ENCODE measurements at regions not wholly inside any gene's neighbourhood (a gene's known extent, or its start where the extent isn't known, plus 50 kb on each side); places are given as distances from the start of the nearest gene placed in this dataset.
"Not testable (repeated sequence)": the region's sequence is repeated elsewhere in the genome, so short reads cannot be mapped to it uniquely, and the experiment has no call there.

DNA sequence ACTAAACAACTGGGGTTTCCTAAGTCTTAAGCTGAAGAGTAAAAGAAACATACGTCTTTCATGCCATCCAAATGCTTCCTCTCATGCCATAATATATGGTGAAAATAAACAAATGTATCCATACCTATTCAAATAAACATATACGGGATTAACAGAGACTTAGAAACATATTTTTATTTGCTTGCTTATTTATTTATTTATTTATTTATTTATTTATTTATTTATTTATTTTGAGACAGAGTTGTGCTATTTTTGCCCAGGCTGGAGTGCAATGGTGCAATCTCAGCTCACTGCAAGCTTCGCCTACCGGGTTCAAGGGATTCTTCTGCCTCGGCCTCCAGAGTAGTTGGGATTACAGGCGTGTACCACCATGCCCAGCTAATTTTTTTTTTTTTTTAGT, 291.6 kb upstream of the CNTN5 start:
- no peak for DNase-seq
- in situ Hi-C loops (cut with HindIII; ENCODE audit: low pct_ligation_motif_present, low sequenced_read_pairs) = no loop called here
- H3K36me3 ChIP-seq (replicated peaks) = no peaks in the 10 kb centered on the region
- H3K4me3 ChIP-seq (ENCODE audit: low read depth, low read length) = no peak overlapping the region
- TF ChIP-seq, protein P1, sequence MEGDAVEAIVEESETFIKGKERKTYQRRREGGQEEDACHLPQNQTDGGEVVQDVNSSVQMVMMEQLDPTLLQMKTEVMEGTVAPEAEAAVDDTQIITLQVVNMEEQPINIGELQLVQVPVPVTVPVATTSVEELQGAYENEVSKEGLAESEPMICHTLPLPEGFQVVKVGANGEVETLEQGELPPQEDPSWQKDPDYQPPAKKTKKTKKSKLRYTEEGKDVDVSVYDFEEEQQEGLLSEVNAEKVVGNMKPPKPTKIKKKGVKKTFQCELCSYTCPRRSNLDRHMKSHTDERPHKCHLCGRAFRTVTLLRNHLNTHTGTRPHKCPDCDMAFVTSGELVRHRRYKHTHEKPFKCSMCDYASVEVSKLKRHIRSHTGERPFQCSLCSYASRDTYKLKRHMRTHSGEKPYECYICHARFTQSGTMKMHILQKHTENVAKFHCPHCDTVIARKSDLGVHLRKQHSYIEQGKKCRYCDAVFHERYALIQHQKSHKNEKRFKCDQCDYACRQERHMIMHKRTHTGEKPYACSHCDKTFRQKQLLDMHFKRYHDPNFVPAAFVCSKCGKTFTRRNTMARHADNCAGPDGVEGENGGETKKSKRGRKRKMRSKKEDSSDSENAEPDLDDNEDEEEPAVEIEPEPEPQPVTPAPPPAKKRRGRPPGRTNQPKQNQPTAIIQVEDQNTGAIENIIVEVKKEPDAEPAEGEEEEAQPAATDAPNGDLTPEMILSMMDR (IDR thresholded peaks at IDR 0.05; ENCODE audit: low read depth, low read length, missing control alignments) = no peak
- no peak overlapping the region for H3K27ac ChIP-seq
- H3K27me3 ChIP-seq (replicated peaks) = no peaks in the 10 kb centered on the region

DNA sequence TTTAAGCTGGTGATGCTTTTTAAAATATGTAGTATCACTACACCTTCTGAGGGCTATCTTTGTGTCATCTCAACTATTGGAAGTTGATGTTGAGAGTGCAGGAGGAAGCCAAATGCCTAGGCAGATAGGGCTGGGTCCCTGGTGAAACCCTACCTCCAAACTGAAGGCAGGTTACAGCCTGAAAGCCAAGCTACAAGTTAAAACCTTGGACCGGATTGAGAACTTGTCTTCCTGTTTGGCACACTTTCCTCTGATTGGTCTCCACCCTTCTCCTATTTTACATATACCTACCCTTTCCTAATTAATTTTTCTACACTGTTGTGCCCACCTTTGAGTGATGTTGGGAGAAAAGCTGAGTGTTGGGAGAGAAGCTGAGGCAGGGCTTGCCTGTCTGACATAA, 287.8 kb upstream of the CNTN5 start:
- Histone ChIP-seq H3K27me3 (replicated peaks) (no peaks in the 10 kb centered on the region), H3K36me3 (replicated peaks) (no peaks in the 10 kb centered on the region), H3K4me3 (ENCODE audit: low read depth, low read length) (no peak overlapping the region), H3K27ac (no peak overlapping the region)
- TF ChIP-seq, protein P1 (IDR thresholded peaks at IDR 0.05; ENCODE audit: low read depth, low read length, missing control alignments) = no peak
- in situ Hi-C loops (cut with HindIII; ENCODE audit: low pct_ligation_motif_present, low sequenced_read_pairs) = no loop called here
- DNase-seq = no peak

DNA sequence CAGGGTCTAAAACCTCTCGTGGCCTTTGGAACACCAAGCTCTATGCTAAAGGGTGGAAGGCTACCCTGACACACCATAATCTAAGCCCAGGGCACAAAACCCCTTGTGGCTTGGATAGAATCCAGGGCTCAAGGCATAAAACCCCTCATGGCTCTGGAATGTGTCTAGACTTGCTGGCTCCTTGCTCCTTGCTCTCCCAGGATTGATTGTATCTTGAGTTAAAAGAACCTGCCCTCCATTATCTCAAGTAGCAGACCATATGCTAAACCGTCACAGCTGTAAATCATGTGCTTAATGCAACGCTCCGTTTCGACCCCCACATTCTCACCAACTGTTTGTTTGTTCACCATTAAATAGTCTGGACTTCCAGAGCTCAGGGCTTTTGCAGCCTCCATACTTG, 287.4 kb upstream of the CNTN5 start:
- in situ Hi-C loops (cut with HindIII; ENCODE audit: low pct_ligation_motif_present, low sequenced_read_pairs); H3K27me3 ChIP-seq (replicated peaks); H3K36me3 ChIP-seq (replicated peaks); DNase-seq; H3K4me3 ChIP-seq (ENCODE audit: low read depth, low read length); H3K27ac ChIP-seq: not testable (repeated sequence)

DNA sequence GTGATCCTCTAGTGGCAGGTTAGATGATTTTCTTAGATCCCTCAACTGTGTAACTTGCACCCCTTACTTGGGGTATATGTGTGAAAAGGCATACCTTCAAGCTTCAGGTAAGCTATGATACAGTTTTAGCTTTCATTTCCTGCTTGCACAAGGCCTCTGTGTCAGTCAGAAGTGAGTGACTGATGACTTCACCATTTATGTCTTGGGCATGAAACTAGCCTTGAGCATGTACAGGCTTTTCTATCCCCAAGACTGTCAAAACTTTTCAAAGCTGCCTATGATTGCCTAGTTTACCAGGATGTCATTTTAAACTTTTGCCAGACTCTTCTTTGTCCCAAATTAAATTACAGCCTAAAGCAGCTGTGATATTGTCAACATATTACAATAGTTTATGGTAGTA, 286.1 kb upstream of the CNTN5 start:
- H3K27ac ChIP-seq = no peak overlapping the region
- no peak for DNase-seq
- no peaks in the 10 kb centered on the region for H3K36me3 ChIP-seq (replicated peaks)
- no peak overlapping the region for H3K4me3 ChIP-seq (ENCODE audit: low read depth, low read length)
- no peaks in the 10 kb centered on the region for H3K27me3 ChIP-seq (replicated peaks)
- TF ChIP-seq, protein P1 (IDR thresholded peaks at IDR 0.05; ENCODE audit: low read depth, low read length, missing control alignments) = no peak
- in situ Hi-C loops (cut with HindIII; ENCODE audit: low pct_ligation_motif_present, low sequenced_read_pairs) = no loop called here

DNA sequence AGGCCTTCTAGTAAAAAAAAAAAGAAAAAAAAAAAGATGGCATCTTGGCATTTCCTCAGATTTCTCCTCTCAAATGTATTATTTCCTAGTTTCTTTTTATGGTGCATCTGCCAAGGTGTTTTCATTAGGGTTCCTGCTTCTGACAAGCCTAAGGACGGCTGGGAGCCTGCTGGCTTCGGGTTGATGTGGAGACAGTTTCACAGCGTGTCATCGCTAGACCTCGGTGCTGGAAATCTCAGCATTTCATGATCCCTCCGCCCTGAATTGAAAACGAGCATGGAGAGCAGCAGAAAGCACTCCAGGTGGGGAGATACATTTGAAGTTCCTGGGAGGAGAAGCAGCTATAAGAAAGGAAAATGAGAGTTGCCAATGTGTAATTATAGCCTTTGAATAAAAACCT, 283.9 kb upstream of the CNTN5 start:
- no peak for DNase-seq
- Histone ChIP-seq H3K4me3 (ENCODE audit: low read depth, low read length) (no peak overlapping the region), H3K27ac (no peak overlapping the region), H3K36me3 (replicated peaks) (no peaks in the 10 kb centered on the region), H3K27me3 (replicated peaks) (no peaks in the 10 kb centered on the region)
- TF ChIP-seq, protein P1 (IDR thresholded peaks at IDR 0.05; ENCODE audit: low read depth, low read length, missing control alignments) = no peak
- in situ Hi-C loops (cut with HindIII; ENCODE audit: low pct_ligation_motif_present, low sequenced_read_pairs) = no loop called here

DNA sequence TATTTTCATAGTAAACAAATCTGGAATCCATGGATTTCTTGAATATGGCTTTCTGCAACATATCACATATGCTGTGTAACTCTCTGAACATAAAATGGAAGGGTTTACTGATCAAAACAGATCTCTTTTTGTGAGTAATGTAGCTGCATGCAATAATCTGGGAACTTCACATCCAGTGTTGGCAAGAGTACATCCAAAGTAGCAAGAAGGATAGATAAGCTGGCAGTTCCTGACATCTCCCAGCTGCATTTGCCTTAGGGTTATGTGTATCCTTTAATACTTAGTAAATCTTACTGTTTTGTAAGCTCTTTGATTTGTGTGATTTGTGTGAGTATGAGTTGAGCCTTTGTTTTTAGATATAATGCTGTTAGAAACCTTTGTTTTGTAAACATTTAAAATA, 280.4 kb upstream of the CNTN5 start:
- no peaks in the 10 kb centered on the region for H3K36me3 ChIP-seq (replicated peaks)
- TF ChIP-seq, protein P1 (IDR thresholded peaks at IDR 0.05; ENCODE audit: low read depth, low read length, missing control alignments) = no peak
- no peaks in the 10 kb centered on the region for H3K27me3 ChIP-seq (replicated peaks)
- H3K27ac ChIP-seq = no peak overlapping the region
- no peak overlapping the region for H3K4me3 ChIP-seq (ENCODE audit: low read depth, low read length)
- in situ Hi-C loops (cut with HindIII; ENCODE audit: low pct_ligation_motif_present, low sequenced_read_pairs) = no loop called here
- no peak for DNase-seq

DNA sequence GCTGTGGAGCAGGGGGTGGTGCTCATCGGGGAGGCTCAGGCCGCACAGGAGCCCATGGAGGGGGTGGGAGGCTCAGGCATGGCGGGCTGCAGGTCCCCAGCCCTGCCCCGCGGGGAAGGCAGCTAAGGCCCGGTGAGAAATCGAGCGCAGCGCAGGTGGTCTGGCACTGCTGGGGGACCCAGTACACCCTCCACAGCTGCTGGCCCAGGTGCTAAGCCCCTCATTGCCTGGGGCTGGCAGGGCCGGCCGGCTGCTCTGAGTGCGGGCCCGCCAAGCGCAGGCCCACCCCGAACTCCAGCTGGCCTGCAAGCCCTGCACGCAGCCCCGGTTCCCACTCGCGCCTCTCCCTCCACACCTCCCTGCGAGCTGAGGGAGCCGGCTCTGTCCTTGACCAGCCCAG, 257.3 kb upstream of the CNTN5 start:
- H3K27me3 ChIP-seq (replicated peaks); DNase-seq; H3K36me3 ChIP-seq (replicated peaks); H3K4me3 ChIP-seq (ENCODE audit: low read depth, low read length); in situ Hi-C loops (cut with HindIII; ENCODE audit: low pct_ligation_motif_present, low sequenced_read_pairs); H3K27ac ChIP-seq: not testable (repeated sequence)

All from brain microvascular endothelial cell (primary cell).